Naive thymus-derived CD8-positive, alpha-beta T cell (primary cell): ENCODE measurements at regions not wholly inside any gene's neighbourhood (a gene's known extent, or its start where the extent isn't known, plus 50 kb on each side); places are given as distances from the start of the nearest gene placed in this dataset.

ENCODE experiments used
- ATAC-seq, 2 donors: fragments of 150-1000 bp; cut with Tn5 transposase in 1 of 2; sonication (Bioruptor Pico), chemical (Tn5 transposase) in 1 of 2; 1 replicate in 1 of 2; 2 replicates in 1 of 2; pipeline ENCODE4 v1.10.0; 2021; ENCODE audit warnings: mild to moderate bottlenecking in 2 of 2, moderate library complexity in 2 of 2
- POLR2A ChIA-PET: fragments of 350-600 bp; sonication (Branson Sonifier 250); formaldehyde crosslinking; loops from one replicate; lab custom pipeline; 2021; ENCODE audit warnings: antibody characterized with exemption; lab: Charles Lee
- DNase-seq, 10 donors: peaks; one replicate each; pipeline versions ENCODE4 v3.0.0 to v3.0.0-alpha.2; 2020 to 2022
- H3K27ac Mint-ChIP-seq, 10 donors: one replicate each; pipeline ENCODE4 v1.8.0; 2020 to 2022; ENCODE audit warnings: mild to moderate bottlenecking in 10 of 10, mixed read lengths in 10 of 10, moderate library complexity in 4 of 10, inconsistent platforms in 1 of 10
- H3K27me3 Mint-ChIP-seq, 5 donors: one replicate each; pipeline ENCODE4 v1.8.0; 2021 to 2022; ENCODE audit warnings: mixed read lengths in 5 of 5
- H3K36me3 Mint-ChIP-seq, 3 donors: one replicate each; pipeline ENCODE4 v1.8.0; 2020 to 2022; ENCODE audit warnings: mixed read lengths in 3 of 3, mild to moderate bottlenecking in 2 of 3, inconsistent platforms in 1 of 3
- H3K4me1 Mint-ChIP-seq, 4 donors: one replicate each; pipeline ENCODE4 v1.8.0; 2021 to 2022; ENCODE audit warnings: mixed read lengths in 4 of 4
- H3K4me3 Mint-ChIP-seq, 10 donors: one replicate each; pipeline ENCODE4 v1.8.0; 2020 to 2022; ENCODE audit warnings: mild to moderate bottlenecking in 10 of 10, mixed read lengths in 10 of 10, moderate library complexity in 6 of 10, inconsistent platforms in 1 of 10
- H3K9me3 Mint-ChIP-seq, 9 donors: one replicate each; pipeline ENCODE4 v1.8.0; 2020 to 2022; ENCODE audit warnings: mixed read lengths in 9 of 9, mild to moderate bottlenecking in 3 of 9, inconsistent platforms in 1 of 9, moderate library complexity in 1 of 9

DNA sequence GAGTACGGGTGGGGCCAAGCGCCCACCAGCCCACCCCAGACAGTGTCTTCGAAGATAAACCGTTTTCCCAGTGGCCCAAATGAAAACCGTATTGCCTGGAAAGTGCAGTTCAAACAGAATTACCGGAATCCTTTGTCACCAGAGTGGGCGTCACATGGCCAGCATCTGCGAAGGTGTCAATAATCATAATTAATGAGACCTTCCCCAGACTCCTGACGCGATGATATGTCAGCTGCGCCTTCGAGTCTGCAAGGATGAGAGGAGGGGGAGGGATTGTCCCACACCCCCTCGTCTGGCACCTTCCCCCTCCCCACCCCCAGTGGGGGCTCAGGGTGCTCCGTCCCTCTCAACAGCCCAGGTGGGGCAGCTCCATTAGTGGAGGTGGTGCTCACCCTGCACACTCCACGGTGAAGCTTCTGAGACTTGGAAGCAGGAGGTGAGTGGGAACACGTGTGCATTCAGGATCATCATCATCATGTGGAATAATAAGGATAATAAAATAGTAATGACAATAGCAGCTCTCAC, 215.1 kb downstream of the PTPRU start:
- POLR2A ChIA-PET = no interaction called here
- no peak overlapping the region for H3K27ac Mint-ChIP-seq
- no peak for ATAC-seq
- peak in 1 of 10 donors; percentile 21 for DNase-seq
- H3K4me1 Mint-ChIP-seq = peaks cover 0 to 1% (median 0%) of the 10 kb centered on the region in 4 donors
- H3K4me3 Mint-ChIP-seq = no peak overlapping the region
- H3K9me3 Mint-ChIP-seq = peaks cover 0 to 1% (median 0%) of the 10 kb centered on the region in 9 donors
- no peaks in the 10 kb centered on the region for H3K36me3 Mint-ChIP-seq
- H3K27me3 Mint-ChIP-seq = peaks cover 1 to 18% (median 8%) of the 10 kb centered on the region in 5 donors

- peaks cover 0 to 1% (median 0%) of the 10 kb centered on the region in 4 donors for H3K4me1 Mint-ChIP-seq
- no peaks in the 10 kb centered on the region for H3K36me3 Mint-ChIP-seq
- no peak overlapping the region for H3K27ac Mint-ChIP-seq
- POLR2A ChIA-PET = no interaction called here
- DNase-seq (peak in 1 of 10 donors; percentile 13), ATAC-seq (no peak)
- H3K27me3 Mint-ChIP-seq = peaks cover under 1 to 15% (median 12%) of the 10 kb centered on the region in 5 donors
- no peak overlapping the region for H3K4me3 Mint-ChIP-seq
- no peaks in the 10 kb centered on the region for H3K9me3 Mint-ChIP-seq
These were observed 214.3 kb downstream of the PTPRU start for GRCh38 chr1:29450591-29450990.

GRCh38 chr1:29448456-29449235, 212.3 kb downstream of the PTPRU start:
- POLR2A ChIA-PET = no interaction called here
- Mint-ChIP-seq H3K36me3 (no peaks in the 10 kb centered on the region), H3K4me1 (peaks cover 0 to 1% (median 0%) of the 10 kb centered on the region in 4 donors), H3K27me3 (peaks cover 4 to 23% (median 14%) of the 10 kb centered on the region in 5 donors), H3K9me3 (no peaks in the 10 kb centered on the region), H3K4me3 (no peak overlapping the region), H3K27ac (no peak overlapping the region)
- ATAC-seq = no peak
- DNase-seq = no peak

GRCh38 chr1:29447368-29447767, 211.0 kb downstream of the PTPRU start:
- no peak overlapping the region for H3K27ac Mint-ChIP-seq
- no peaks in the 10 kb centered on the region for H3K36me3 Mint-ChIP-seq
- H3K4me3 Mint-ChIP-seq = no peak overlapping the region
- DNase-seq (no peak), ATAC-seq (no peak)
- POLR2A ChIA-PET = no interaction called here
- H3K9me3 Mint-ChIP-seq = no peaks in the 10 kb centered on the region
- peaks cover 0 to 1% (median under 1%) of the 10 kb centered on the region in 4 donors for H3K4me1 Mint-ChIP-seq
- peaks cover 4 to 26% (median 15%) of the 10 kb centered on the region in 5 donors for H3K27me3 Mint-ChIP-seq

GRCh38 chr1:29444782-29445729, 208.7 kb downstream of the PTPRU start:
- Mint-ChIP-seq H3K9me3 (no peaks in the 10 kb centered on the region), H3K4me3 (no peak overlapping the region), H3K36me3 (no peaks in the 10 kb centered on the region), H3K27me3 (peaks cover 4 to 26% (median 13%) of the 10 kb centered on the region in 5 donors), H3K27ac (no peak overlapping the region), H3K4me1 (peaks cover 0 to 1% (median under 1%) of the 10 kb centered on the region in 4 donors)
- no peak for DNase-seq
- POLR2A ChIA-PET = no interaction called here
- ATAC-seq = no peak

- peaks cover 6 to 30% (median 11%) of the 10 kb centered on the region in 5 donors for H3K27me3 Mint-ChIP-seq
- no peaks in the 10 kb centered on the region for H3K36me3 Mint-ChIP-seq
- H3K4me3 Mint-ChIP-seq = no peak overlapping the region
- H3K27ac Mint-ChIP-seq = no peak overlapping the region
- POLR2A ChIA-PET = no interaction called here
- ATAC-seq = no peak
- peaks cover 0 to 1% (median 0%) of the 10 kb centered on the region in 4 donors for H3K4me1 Mint-ChIP-seq
- no peak for DNase-seq
- no peaks in the 10 kb centered on the region for H3K9me3 Mint-ChIP-seq
These were observed 207.9 kb downstream of the PTPRU start for GRCh38 chr1:29444081-29444715.

DNA sequence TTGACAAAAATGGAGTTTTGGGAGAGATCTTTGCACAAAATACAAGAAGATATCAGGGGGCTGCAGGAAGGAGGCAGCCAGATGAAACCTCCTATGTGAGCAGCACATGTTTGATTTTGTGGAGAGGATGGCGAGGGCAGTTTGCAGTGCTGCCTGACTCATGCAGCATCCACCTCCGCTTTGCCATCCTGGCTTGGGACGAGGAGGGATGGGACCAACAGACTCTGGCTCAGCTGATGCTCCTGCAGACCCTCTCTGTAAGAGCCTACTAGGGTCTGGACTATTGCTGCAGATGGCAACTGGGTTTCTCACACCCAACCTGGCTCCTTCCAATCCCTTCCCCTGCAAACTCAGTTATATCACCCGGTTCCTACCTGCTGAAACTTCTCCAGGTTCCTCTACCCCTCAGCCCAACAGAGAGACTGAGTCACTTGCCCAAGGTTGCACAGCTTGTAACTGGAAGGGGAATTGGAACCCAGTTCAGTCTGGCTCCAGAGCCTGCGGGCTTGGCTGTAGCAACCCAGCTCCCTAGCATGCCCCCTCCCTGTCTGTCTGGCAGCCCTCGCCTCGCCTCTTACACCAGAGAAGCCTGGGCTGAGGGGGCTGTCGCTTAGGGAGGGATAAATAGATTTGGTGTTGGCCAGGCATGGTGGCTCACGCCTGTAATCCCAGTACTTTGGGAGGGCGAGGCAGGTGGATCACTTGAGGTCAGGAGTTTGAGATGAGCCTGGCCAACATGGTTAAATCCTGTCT, 205.8 kb downstream of the PTPRU start:
- Mint-ChIP-seq H3K9me3 (no peaks in the 10 kb centered on the region), H3K4me3 (no peak overlapping the region), H3K27me3 (peaks cover 10 to 47% (median 15%) of the 10 kb centered on the region in 5 donors), H3K36me3 (no peaks in the 10 kb centered on the region), H3K27ac (no peak overlapping the region), H3K4me1 (peaks cover 0 to 1% (median 0%) of the 10 kb centered on the region in 4 donors)
- POLR2A ChIA-PET = no interaction called here
- DNase-seq = no peak
- ATAC-seq = no peak

DNA sequence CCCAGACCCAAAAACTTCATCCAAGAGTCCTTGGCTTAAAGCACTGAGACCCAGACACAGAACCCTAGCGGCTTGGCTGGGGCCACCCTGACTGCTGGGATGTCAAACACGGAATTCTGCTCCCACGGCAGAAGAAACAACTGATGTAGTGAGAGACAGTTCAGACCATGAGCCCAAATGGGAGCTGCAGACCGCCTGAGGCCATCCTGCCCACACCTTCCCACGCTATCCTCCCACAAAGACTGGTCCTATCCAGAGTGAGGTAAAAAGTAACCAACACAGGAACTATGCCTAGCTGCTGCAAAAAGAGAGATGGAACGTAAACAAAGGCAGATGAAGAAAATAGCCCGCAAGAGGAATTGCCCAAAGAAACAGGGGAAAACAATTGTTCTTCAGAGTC, 203.3 kb downstream of the PTPRU start:
- Mint-ChIP-seq H3K36me3 (no peaks in the 10 kb centered on the region), H3K9me3 (no peaks in the 10 kb centered on the region), H3K4me1 (peaks cover 0 to 1% (median 0%) of the 10 kb centered on the region in 4 donors), H3K27ac (no peak overlapping the region), H3K4me3 (no peak overlapping the region), H3K27me3 (peaks cover 11 to 44% (median 17%) of the 10 kb centered on the region in 5 donors)
- POLR2A ChIA-PET = no interaction called here
- no peak for ATAC-seq
- no peak for DNase-seq

DNA sequence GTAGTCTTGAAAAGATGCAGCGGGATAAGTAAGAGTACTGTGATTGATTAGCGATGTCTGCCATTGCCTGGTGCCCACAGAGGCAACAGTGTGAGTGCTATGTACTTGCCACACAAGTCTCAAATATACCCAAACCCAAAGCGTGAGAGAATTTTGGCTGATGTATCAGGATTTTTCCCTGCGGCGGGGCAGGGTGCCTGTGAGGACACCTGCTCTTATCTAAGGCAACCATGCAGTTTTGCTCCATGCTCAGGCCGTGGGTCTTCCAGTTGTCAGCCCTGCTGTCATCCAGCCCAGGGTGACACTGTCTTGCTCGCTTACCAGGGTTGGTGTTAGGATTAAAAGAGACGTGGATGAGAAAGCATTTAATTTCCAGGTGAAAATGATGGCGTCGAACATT, 202.7 kb downstream of the PTPRU start:
- POLR2A ChIA-PET = no interaction called here
- no peaks in the 10 kb centered on the region for H3K9me3 Mint-ChIP-seq
- H3K4me1 Mint-ChIP-seq = peaks cover 0 to 1% (median 0%) of the 10 kb centered on the region in 4 donors
- H3K27me3 Mint-ChIP-seq = peaks cover 10 to 38% (median 16%) of the 10 kb centered on the region in 5 donors
- no peak overlapping the region for H3K27ac Mint-ChIP-seq
- H3K4me3 Mint-ChIP-seq = no peak overlapping the region
- no peak for ATAC-seq
- no peak for DNase-seq
- no peaks in the 10 kb centered on the region for H3K36me3 Mint-ChIP-seq

GRCh38 chr1:29437946-29438345, 201.6 kb downstream of the PTPRU start:
- H3K36me3 Mint-ChIP-seq = no peaks in the 10 kb centered on the region
- no peak overlapping the region for H3K4me3 Mint-ChIP-seq
- POLR2A ChIA-PET = no interaction called here
- ATAC-seq = no peak
- DNase-seq = no peak
- H3K4me1 Mint-ChIP-seq = peaks cover 0 to under 1% (median 0%) of the 10 kb centered on the region in 4 donors
- H3K9me3 Mint-ChIP-seq = no peaks in the 10 kb centered on the region
- H3K27ac Mint-ChIP-seq = no peak overlapping the region
- H3K27me3 Mint-ChIP-seq = peaks cover 8 to 33% (median 15%) of the 10 kb centered on the region in 5 donors

GRCh38 chr1:29436181-29436785, 200.0 kb downstream of the PTPRU start:
- DNase-seq (no peak), ATAC-seq (no peak)
- Mint-ChIP-seq H3K4me3 (no peak overlapping the region), H3K9me3 (peaks cover 0 to 13% (median 6%) of the 10 kb centered on the region in 9 donors), H3K36me3 (peaks cover 0 to 8% (median 0%) of the 10 kb centered on the region in 3 donors), H3K4me1 (no peaks in the 10 kb centered on the region), H3K27me3 (peaks cover 7 to 49% (median 13%) of the 10 kb centered on the region in 5 donors), H3K27ac (no peak overlapping the region)
- POLR2A ChIA-PET = no interaction called here
